ENCODE measurements at regions not wholly inside any gene's neighbourhood (a gene's known extent, or its start where the extent isn't known, plus 50 kb on each side); places are given as distances from the start of the nearest gene placed in this dataset.

- no peak overlapping the region for H3K27ac ChIP-seq (ENCODE audit: low read depth in 2 of 2, low read length in 1 of 2)
- no peaks in the 10 kb centered on the region for H3K79me2 ChIP-seq (ENCODE audit: insufficient read depth)
- no peak for DNase-seq
- no peaks in the 10 kb centered on the region for H3K9me2 ChIP-seq
- WGBS (ENCODE audit: low lambda C conversion rate), result 8% methylated on average over 8 of the region's 8 CpGs
- no peaks in the 10 kb centered on the region for H3K36me3 ChIP-seq (replicated peaks in 1 of 2; ENCODE audit: control insufficient read depth in 1 of 2, insufficient read depth in 2 of 2, low read length in 1 of 2)
- no peaks in the 10 kb centered on the region for H3F3A ChIP-seq (replicated peaks; ENCODE audit: insufficient read depth)
- TF ChIP-seq RCOR1 (IDR thresholded peaks at IDR 0.05; ENCODE audit: low read length), result no peak
- TF ChIP-seq USF2 (IDR thresholded peaks at IDR 0.05; ENCODE audit: borderline replicate concordance, low read depth, low read length), result no peak
- no peak for TF ChIP-seq TEAD4 (IDR thresholded peaks at IDR 0.05; ENCODE audit: borderline replicate concordance, insufficient read depth)
- TF ChIP-seq, protein P1, sequence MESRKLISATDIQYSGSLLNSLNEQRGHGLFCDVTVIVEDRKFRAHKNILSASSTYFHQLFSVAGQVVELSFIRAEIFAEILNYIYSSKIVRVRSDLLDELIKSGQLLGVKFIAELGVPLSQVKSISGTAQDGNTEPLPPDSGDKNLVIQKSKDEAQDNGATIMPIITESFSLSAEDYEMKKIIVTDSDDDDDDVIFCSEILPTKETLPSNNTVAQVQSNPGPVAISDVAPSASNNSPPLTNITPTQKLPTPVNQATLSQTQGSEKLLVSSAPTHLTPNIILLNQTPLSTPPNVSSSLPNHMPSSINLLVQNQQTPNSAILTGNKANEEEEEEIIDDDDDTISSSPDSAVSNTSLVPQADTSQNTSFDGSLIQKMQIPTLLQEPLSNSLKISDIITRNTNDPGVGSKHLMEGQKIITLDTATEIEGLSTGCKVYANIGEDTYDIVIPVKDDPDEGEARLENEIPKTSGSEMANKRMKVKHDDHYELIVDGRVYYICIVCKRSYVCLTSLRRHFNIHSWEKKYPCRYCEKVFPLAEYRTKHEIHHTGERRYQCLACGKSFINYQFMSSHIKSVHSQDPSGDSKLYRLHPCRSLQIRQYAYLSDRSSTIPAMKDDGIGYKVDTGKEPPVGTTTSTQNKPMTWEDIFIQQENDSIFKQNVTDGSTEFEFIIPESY (IDR thresholded peaks at IDR 0.05; ENCODE audit: borderline replicate concordance, low read depth), result no peak
- TF ChIP-seq YY1 (IDR thresholded peaks at IDR 0.05; ENCODE audit: low read depth), result no peak
- no peak for TF ChIP-seq ELF1 (IDR thresholded peaks at IDR 0.05)
- no peak for TF ChIP-seq GATA2 (CRISPR knock-in tag; IDR thresholded peaks at IDR 0.05)
- TF ChIP-seq, protein P2, sequence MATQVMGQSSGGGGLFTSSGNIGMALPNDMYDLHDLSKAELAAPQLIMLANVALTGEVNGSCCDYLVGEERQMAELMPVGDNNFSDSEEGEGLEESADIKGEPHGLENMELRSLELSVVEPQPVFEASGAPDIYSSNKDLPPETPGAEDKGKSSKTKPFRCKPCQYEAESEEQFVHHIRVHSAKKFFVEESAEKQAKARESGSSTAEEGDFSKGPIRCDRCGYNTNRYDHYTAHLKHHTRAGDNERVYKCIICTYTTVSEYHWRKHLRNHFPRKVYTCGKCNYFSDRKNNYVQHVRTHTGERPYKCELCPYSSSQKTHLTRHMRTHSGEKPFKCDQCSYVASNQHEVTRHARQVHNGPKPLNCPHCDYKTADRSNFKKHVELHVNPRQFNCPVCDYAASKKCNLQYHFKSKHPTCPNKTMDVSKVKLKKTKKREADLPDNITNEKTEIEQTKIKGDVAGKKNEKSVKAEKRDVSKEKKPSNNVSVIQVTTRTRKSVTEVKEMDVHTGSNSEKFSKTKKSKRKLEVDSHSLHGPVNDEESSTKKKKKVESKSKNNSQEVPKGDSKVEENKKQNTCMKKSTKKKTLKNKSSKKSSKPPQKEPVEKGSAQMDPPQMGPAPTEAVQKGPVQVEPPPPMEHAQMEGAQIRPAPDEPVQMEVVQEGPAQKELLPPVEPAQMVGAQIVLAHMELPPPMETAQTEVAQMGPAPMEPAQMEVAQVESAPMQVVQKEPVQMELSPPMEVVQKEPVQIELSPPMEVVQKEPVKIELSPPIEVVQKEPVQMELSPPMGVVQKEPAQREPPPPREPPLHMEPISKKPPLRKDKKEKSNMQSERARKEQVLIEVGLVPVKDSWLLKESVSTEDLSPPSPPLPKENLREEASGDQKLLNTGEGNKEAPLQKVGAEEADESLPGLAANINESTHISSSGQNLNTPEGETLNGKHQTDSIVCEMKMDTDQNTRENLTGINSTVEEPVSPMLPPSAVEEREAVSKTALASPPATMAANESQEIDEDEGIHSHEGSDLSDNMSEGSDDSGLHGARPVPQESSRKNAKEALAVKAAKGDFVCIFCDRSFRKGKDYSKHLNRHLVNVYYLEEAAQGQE (IDR thresholded peaks at IDR 0.05; ENCODE audit: low read depth, low read length), result no peak
- no peak for TF ChIP-seq NRF1 (IDR thresholded peaks at IDR 0.05; ENCODE audit: low read depth, low read length)
- TF ChIP-seq TAF1 (IDR thresholded peaks at IDR 0.05; ENCODE audit: borderline replicate concordance, low read depth, low read length), result no peak
- no peak for TF ChIP-seq GABPA (IDR thresholded peaks at IDR 0.05; ENCODE audit: low read depth)
- TF ChIP-seq MXI1 (IDR thresholded peaks at IDR 0.05; ENCODE audit: low read depth, low read length), result no peak
- no peaks in the 10 kb centered on the region for H3K9me3 ChIP-seq
- no peaks in the 10 kb centered on the region for H3K4me1 ChIP-seq (ENCODE audit: control insufficient read depth in 1 of 2, insufficient read depth in 2 of 2, low read depth in 1 of 2, low read length in 1 of 2)
- H3K9ac ChIP-seq, result no peak overlapping the region
- H3K4me3 ChIP-seq (ENCODE audit: low read depth in 2 of 2, low read length in 1 of 2), result no peak overlapping the region
- POLR2A ChIA-PET, result no interaction called here
- H3K4me2 ChIP-seq, result no peak overlapping the region
- CTCF ChIA-PET, result no interaction called here
- H2AFZ ChIP-seq (ENCODE audit: low read depth), result no peak overlapping the region
- no peaks in the 10 kb centered on the region for H4K20me1 ChIP-seq (ENCODE audit: insufficient read depth)
- H3K27me3 ChIP-seq (ENCODE audit: insufficient read depth), result no peaks in the 10 kb centered on the region
These were observed 151.7 kb downstream of the DMRT2 start for GRCh38 chr9:1201901-1202300.
